GM21723 (cell line): ENCODE measurements at regions not wholly inside any gene's neighbourhood (a gene's known extent, or its start where the extent isn't known, plus 50 kb on each side); places are given as distances from the start of the nearest gene placed in this dataset.

ENCODE experiments used
- ATAC-seq: cut with Tn5 transposase; IDR thresholded peaks from one replicate; pipeline ENCODE4 v1.9.1; 2021; ENCODE audit warnings: mild to moderate bottlenecking, moderate library complexity; ENCODE audit not compliant: unreplicated experiment

DNA sequence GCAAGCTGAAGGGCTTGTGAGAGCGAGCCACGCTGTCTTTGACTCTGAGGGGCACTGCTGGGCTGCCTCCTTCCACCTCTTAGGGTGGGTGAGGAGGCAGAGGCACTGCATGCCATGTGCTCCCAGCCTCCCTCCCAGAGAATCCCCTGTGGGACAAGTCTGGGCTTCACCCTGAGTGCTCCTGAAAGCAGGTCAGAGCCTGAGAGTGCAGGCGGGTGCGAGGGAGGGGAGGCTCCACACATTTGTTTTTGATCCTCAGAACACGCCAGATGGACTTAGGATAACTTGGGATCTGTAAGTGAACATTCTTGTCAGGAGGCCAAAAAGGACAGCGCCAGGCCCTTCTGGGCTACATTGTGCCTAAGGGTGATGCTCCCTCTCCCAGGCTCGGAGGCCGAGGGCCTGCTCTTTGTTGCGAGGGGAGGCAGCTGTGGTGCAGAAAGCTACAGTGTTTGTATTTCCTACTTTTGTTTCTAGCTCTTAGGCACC is 155.4 kb downstream of the TMX1 start:
- ATAC-seq, result no peak

GRCh38 chr14:51396222-51396815 is 156.3 kb downstream of the TMX1 start:
- no peak for ATAC-seq

DNA sequence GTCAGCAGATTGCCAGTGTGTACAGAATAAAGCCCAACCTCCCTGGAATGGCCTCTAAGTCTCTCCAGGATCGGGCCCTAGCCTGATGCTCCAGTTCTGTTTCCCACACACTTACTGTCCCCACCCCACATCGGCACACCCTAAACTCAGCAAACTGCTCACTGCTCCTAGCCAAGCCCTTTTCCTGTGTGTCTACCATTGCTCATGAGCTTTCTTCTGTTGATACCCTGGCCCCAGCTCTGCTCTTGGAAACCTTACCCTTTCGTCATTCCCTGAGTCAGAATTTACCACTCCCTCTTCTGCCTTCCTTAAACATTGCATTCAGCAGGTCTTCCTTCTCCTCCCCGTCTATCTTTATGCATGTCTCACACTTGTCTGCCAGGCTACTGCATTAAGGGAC is 158.9 kb downstream of the TMX1 start:
- no peak for ATAC-seq

DNA sequence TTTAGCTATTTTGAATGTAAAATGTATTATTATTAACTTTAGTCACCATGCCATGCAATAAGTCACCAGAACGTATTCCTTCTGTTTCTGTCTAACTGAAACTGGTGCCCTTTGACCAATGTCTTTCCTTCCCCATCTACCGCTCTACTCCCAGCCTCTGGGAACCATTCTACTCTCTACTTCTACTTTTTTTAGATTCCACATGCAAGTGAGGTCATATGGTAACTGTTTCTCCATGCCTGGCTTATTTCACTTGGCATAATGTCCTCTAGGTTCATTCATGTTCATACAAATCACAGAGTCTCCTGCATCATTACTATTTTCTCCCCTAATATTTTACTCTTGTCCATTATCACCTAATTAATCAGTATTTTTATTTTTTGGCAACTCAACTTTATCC is 160.1 kb downstream of the TMX1 start:
- no peak for ATAC-seq

- no peak for ATAC-seq
These were observed 161.2 kb downstream of the TMX1 start for GRCh38 chr14:51401272-51401671.

GRCh38 chr14:51401756-51402155 is 161.7 kb downstream of the TMX1 start:
- ATAC-seq, result no peak

GRCh38 chr14:51410897-51411296 is 170.8 kb downstream of the TMX1 start:
- no peak for ATAC-seq

GRCh38 chr14:51419685-51420084 is 179.6 kb downstream of the TMX1 start:
- no peak for ATAC-seq

GRCh38 chr14:51422704-51423103 is 182.7 kb downstream of the TMX1 start:
- no peak for ATAC-seq

DNA sequence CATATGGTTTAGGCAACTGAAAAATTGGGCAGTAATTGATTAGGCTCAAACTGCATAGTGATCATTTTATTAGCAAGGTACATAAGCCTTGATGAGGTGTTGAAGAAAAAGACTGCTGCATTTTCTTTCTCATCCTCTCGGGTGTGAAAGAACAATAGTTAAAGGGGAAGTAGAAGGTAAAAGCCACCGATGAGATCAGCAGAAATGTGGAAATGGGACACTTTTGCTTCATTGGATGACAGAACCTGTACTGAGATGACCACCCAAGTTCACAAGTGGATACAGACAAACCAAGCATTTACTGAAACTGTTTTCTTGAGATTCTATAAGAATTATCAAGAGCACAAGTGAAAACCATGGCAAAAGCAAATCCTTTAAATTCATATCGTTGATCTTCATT is 184.0 kb downstream of the TMX1 start:
- ATAC-seq, result no peak

DNA sequence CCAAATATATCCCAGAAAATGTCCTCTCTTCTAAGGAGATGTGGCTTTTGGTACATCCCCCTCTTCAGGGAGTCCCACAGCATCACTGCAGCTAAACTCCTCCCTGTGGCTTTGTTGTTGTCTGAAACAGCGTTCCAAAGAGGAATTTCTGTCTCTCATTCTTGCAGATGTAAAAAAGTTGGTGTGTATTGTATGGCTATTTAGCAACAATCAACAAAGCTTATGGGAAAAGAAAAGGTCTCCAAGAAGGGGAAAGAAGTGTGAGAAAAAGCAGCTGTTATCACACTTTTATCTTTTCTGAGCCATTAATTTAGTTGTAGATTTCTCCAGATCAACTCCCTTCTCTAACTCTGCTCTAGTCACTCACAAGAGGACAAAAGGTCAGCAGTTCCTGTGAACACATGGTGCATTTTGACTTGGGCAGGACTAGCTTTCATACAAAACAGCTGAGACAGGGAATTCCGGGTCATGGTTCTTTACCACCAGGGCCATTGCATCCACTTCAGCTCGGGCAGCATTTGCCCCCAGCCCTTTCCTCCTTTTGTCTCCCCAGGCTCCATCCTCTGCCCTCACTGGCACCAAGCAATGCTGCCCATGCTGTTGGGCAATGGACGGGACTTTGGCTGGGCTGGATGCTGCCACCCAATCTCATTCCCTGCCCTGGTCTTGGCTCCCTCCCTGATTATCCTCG is 184.7 kb downstream of the TMX1 start:
- ATAC-seq, result no peak

DNA sequence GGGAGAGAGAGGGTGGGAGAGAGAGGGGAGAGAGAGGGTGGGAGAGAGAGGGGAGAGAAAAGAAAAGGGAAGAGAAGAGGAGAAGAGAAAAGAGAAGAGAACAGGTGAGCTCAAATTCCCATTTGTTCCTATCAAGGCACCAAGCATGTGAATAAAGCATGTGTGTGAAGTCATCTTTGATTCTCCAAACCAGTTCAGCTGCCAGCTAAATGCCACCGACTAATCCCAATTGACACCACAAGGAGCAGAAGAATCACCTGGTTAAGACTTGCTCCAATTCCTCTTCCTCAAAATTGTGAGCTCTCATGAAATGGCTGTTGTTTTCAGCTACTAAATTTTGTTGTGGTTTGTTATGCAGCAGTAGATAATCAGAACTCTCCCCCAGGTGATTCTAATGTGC is 188.9 kb downstream of the TMX1 start:
- no peak for ATAC-seq

DNA sequence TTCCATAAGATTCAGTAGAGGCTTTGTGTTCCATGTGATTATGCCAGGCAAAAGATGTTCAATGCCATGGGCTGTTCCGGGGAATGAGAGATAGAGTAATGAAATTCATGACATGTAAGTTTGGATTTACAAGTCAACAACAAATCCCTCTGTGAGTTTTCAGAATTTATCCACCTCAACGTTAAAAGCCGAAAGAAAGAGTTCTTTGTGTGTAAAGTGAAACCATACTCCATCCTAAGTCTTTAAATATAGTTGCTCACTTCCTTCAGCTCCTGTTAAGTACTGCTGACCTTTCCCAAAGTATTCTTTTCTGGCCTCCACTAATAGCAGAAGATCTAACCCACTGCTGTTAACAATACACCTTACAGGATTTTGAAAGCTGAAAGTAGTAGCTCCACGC is 190.0 kb downstream of the TMX1 start:
- ATAC-seq, result no peak

GRCh38 chr14:51430633-51431032 is 190.6 kb downstream of the TMX1 start:
- no peak for ATAC-seq

GRCh38 chr14:51431033-51431709 is 191.1 kb downstream of the TMX1 start:
- ATAC-seq, result peak; percentile 63

- ATAC-seq, result no peak
These were observed 191.7 kb downstream of the TMX1 start for GRCh38 chr14:51431741-51432140.

DNA sequence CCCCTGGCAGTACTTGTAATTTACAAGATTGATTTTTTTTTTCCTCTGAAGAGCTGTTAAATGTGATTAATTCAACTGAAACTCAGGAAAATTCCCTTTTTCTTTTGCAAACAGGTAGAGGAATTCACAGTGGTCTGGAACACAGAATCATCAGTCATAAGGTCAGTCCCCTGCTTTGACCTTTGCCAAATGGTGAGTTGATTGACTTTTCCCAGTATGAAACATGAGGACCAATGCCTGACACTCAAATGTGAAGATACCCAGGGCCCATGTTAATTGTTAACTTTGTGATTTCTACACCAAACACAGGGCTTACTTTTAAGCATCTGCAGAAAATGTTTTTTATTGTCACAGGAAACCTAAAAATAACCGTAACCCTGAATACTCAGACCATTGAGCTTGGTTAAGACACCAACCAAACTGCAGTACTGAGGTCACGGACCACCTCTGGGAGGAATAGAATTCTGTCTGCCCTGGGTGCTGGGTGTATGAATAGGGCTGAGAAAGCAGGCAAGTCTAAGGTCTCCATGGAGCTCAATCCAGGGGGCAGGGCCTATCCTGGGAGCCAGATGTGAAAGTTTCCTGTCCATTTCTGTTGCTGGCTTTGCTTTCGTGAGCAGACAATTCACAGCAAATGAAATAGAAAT is 192.4 kb downstream of the TMX1 start:
- peak; percentile 36 for ATAC-seq

- no peak for ATAC-seq
These were observed 196.6 kb downstream of the TMX1 start for GRCh38 chr14:51436630-51437029.

GRCh38 chr14:51439896-51440295 is 199.8 kb downstream of the TMX1 start:
- no peak for ATAC-seq

DNA sequence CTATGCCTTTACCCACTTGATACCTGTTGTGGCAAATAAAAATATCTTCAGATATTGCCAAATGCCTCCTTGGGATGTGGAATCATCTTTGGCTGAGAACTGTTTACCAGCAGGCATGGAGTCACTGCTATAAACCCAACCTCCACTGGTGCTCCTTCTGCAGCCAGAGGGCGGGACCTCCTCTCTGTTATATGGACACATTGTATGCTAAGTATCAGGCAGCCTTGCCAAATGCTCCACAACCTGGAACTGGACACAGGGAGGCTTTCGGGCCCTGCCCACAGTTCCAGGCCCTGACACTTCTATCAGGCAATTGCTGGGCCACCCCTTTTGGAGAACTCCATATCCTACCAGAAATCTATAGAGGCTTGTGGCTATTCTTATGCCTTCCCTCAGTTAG is 201.0 kb downstream of the TMX1 start:
- no peak for ATAC-seq

DNA sequence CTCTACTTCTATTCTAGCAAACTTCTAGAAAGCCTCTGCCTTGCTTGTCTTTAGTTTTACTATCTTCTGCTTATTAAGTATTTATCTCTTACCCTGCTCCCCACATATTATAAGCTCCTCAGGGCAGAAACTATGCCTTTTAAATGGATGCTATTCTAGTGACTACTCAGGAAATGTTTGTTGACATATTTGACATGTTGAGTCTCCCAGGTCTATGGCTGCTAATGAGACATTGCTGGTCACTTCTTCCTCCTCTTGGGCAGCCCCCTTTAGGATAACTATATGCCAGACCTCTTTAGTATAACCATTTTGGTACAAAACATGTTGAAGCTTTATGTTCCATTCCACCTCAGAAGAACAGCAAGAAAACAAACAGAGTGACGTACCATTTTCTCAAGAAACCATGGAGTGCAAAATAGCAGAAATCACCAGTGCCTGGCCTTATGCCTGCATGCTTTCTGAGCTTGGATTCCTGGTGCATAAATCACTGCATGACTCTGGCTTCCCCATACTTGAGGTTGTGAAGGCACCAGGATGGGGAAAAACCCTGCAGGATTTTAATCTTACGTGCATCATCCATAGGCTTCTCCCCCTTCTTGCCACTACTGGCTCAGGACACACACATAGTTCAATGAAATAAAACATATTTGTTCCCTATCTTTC is 202.6 kb downstream of the TMX1 start:
- ATAC-seq, result no peak
